H1 (cell line): ENCODE measurements at regions not wholly inside any gene's neighbourhood (a gene's known extent, or its start where the extent isn't known, plus 50 kb on each side); places are given as distances from the start of the nearest gene placed in this dataset.

Source experiments
- CTCF ChIA-PET: fragments of 300-600 bp; sonication (Branson Sonifier 250); formaldehyde crosslinking; loops from one replicate; lab custom pipeline; 2021; ENCODE audit not compliant: partially characterized antibody; lab: Charles Lee
- POLR2A ChIA-PET: fragments of 300-600 bp; sonication (Branson Sonifier 250); formaldehyde crosslinking; loops from one replicate; lab custom pipeline; 2021; ENCODE audit warnings: inconsistent platforms; ENCODE audit not compliant: partially characterized antibody; lab: Charles Lee
- DNase-seq, 2 experiments: peaks; one replicate each; pipeline versions ENCODE4 v3.0.0 to v3.0.0-alpha.2; 2010 to 2022; ENCODE audit warnings: low spot score in 2 of 2, low read depth in 1 of 2, mixed read lengths in 1 of 2
- FAIRE-seq: peaks from 2 replicates; lab custom pipeline; 2011; peaks lifted over from hg19 to GRCh38; lab: Jason Lieb, UNC
- H2AFZ ChIP-seq: 2 replicates; pipeline ENCODE4 v1.8.1; 2012; ENCODE audit warnings: low read length, inconsistent platforms
- H2AK5ac ChIP-seq: 2 replicates; pipeline ENCODE4 v1.6.1; 2013; ENCODE audit warnings: low read depth, low read length
- H2BK120ac ChIP-seq: replicated peaks from 2 replicates; pipeline ENCODE3; 2013; ENCODE audit warnings: low read depth, low read length, inconsistent platforms
- H2BK12ac ChIP-seq: 2 replicates; pipeline ENCODE4 v1.6.1; 2013; ENCODE audit warnings: low read depth, low read length
- H2BK15ac ChIP-seq: 2 replicates; pipeline ENCODE4 v1.6.1; 2013; ENCODE audit warnings: low read length
- H2BK20ac ChIP-seq: 2 replicates; pipeline ENCODE4 v1.6.1; 2013; ENCODE audit warnings: low read length
- H2BK5ac ChIP-seq: 2 replicates; pipeline ENCODE4 v1.6.1; 2013; ENCODE audit warnings: low read depth, low read length
- H3K14ac ChIP-seq: 2 replicates; pipeline ENCODE4 v1.6.1; 2013; ENCODE audit warnings: inconsistent platforms; ENCODE audit not compliant: insufficient read length
- H3K18ac ChIP-seq: 2 replicates; pipeline ENCODE4 v1.6.1; 2013; ENCODE audit warnings: low read length; ENCODE audit errors: extremely low read depth
- H3K23ac ChIP-seq: 2 replicates; pipeline ENCODE4 v1.6.1; 2013; ENCODE audit warnings: inconsistent platforms; ENCODE audit not compliant: insufficient read length
- H3K23me2 ChIP-seq: 2 replicates; pipeline ENCODE4 v1.6.1; 2013; ENCODE audit warnings: low read depth, low read length
- H3K27ac ChIP-seq: 2 replicates; pipeline ENCODE4 v1.6.1; 2011; ENCODE audit warnings: low read depth, low read length, inconsistent platforms
- H3K27me3 ChIP-seq, 4 experiments: replicated peaks in 1 of 4; 1 replicate in 1 of 4; 2 replicates in 3 of 4; pipeline versions ENCODE4 v1.6.1 to v1.8.1; 2011 to 2013; ENCODE audit warnings: low read length in 3 of 4, mild to moderate bottlenecking in 3 of 4, inconsistent platforms in 2 of 4, mixed read lengths in 2 of 4, moderate library complexity in 1 of 4; ENCODE audit not compliant: control insufficient read depth in 3 of 4, insufficient read depth in 3 of 4; ENCODE audit errors: extremely low read depth in 1 of 4
- H3K36me3 ChIP-seq, 4 experiments: 2 replicates each; pipeline versions ENCODE4 v1.6.1 to v1.8.1; 2011 to 2013; ENCODE audit warnings: mild to moderate bottlenecking in 4 of 4, low read length in 3 of 4, moderate library complexity in 2 of 4, control low read depth in 1 of 4, inconsistent platforms in 1 of 4; ENCODE audit not compliant: insufficient read depth in 4 of 4, control insufficient read depth in 2 of 4
- H3K4ac ChIP-seq: replicated peaks from 2 replicates; pipeline ENCODE3; 2013; ENCODE audit warnings: low read length, low read depth, mixed read lengths, inconsistent platforms; ENCODE audit not compliant: insufficient read length
- H3K4me1 ChIP-seq, 4 experiments: replicated peaks in 1 of 4; 1 replicate in 1 of 4; 2 replicates in 3 of 4; pipeline versions ENCODE4 v1.6.1 to v1.8.1; 2011 to 2013; ENCODE audit warnings: low read length in 3 of 4, inconsistent platforms in 2 of 4, mixed read lengths in 1 of 4; ENCODE audit not compliant: insufficient read depth in 4 of 4, control insufficient read depth in 3 of 4
- H3K4me2 ChIP-seq, 2 experiments: 2 replicates each; pipeline versions ENCODE4 v1.6.1 to v1.8.1; 2011 to 2013; ENCODE audit warnings: low read depth in 2 of 2, low read length in 2 of 2, control low read depth in 1 of 2, inconsistent platforms in 1 of 2, mild to moderate bottlenecking in 1 of 2; ENCODE audit not compliant: insufficient read depth in 1 of 2
- H3K4me3 ChIP-seq, 4 experiments: fragments of 200-600, 300-600 bp in 1 of 4; sonication (generic), shearing (Covaris generic), sonication (Bioruptor Twin) in 1 of 4; 2 replicates each; pipeline versions ENCODE4 v1.5.1 to v1.8.1; 2011 to 2016; ENCODE audit warnings: low read length in 4 of 4, low read depth in 3 of 4, control low read depth in 2 of 4, inconsistent platforms in 2 of 4, mild to moderate bottlenecking in 2 of 4, mixed read lengths in 1 of 4, moderate library complexity in 1 of 4; ENCODE audit not compliant: insufficient read depth in 2 of 4; ENCODE audit errors: extremely low read depth in 1 of 4
- H3K56ac ChIP-seq: replicated peaks from 2 replicates; pipeline ENCODE3; 2013; ENCODE audit warnings: low read depth, mild to moderate bottlenecking, mixed read lengths, low read length, inconsistent platforms; ENCODE audit not compliant: insufficient read length
- H3K79me1 ChIP-seq: 2 replicates; pipeline ENCODE4 v1.6.1; 2013; ENCODE audit warnings: low read depth, low read length, control low read depth
- H3K79me2 ChIP-seq, 2 experiments: 2 replicates each; pipeline versions ENCODE4 v1.6.1 to v1.8.1; 2012 to 2013; ENCODE audit warnings: low read length in 2 of 2, mild to moderate bottlenecking in 2 of 2, inconsistent platforms in 1 of 2; ENCODE audit not compliant: insufficient read depth in 2 of 2, control insufficient read depth in 1 of 2
- H3K9ac ChIP-seq, 4 experiments: replicated peaks in 1 of 4; 1 replicate in 1 of 4; 2 replicates in 3 of 4; pipeline versions ENCODE4 v1.6.1 to v1.8.1; 2011 to 2013; ENCODE audit warnings: low read depth in 3 of 4, low read length in 3 of 4, control low read depth in 2 of 4, mild to moderate bottlenecking in 2 of 4, moderate library complexity in 2 of 4, inconsistent platforms in 1 of 4; ENCODE audit errors: extremely low read depth in 1 of 4
- H3K9me3 ChIP-seq, 2 experiments: 2 replicates each; pipeline versions ENCODE4 v1.6.1 to v1.8.1; 2012 to 2013; ENCODE audit warnings: mild to moderate bottlenecking in 2 of 2, moderate library complexity in 2 of 2, control low read depth in 1 of 2, inconsistent platforms in 1 of 2, low read depth in 1 of 2, low read length in 1 of 2, mixed read lengths in 1 of 2; ENCODE audit not compliant: insufficient read depth in 2 of 2
- H4K20me1 ChIP-seq, 2 experiments: replicated peaks in 1 of 2; 2 replicates each; pipeline versions ENCODE3 to v1.8.1; 2011 to 2013; ENCODE audit warnings: inconsistent platforms in 2 of 2, low read length in 2 of 2, mild to moderate bottlenecking in 1 of 2; ENCODE audit not compliant: insufficient read depth in 2 of 2, control insufficient read depth in 1 of 2
- H4K5ac ChIP-seq: 2 replicates; pipeline ENCODE4 v1.6.1; 2013; ENCODE audit warnings: low read length, low read depth, mixed read lengths, inconsistent platforms; ENCODE audit not compliant: insufficient read length
- H4K8ac ChIP-seq: 2 replicates; pipeline ENCODE4 v1.8.0; 2013; ENCODE audit warnings: mild to moderate bottlenecking, moderate library complexity, low read length, inconsistent platforms; ENCODE audit not compliant: insufficient read depth; ENCODE audit errors: extremely low read depth
- H4K91ac ChIP-seq: replicated peaks from 2 replicates; pipeline ENCODE3; 2013; ENCODE audit warnings: low read length, mixed read lengths, inconsistent platforms; ENCODE audit not compliant: insufficient read length
- ASH2L ChIP-seq: fragments of 200-600, 300-600 bp; sonication (generic); IDR thresholded peaks from one replicate; pipeline ENCODE4 v1.7.1; 2017; ENCODE audit warnings: low read length
- ATF3 ChIP-seq: IDR thresholded peaks from 2 replicates; pipeline ENCODE4 v1.6.1; 2011; ENCODE audit warnings: low read depth, mild to moderate bottlenecking, low read length; ENCODE audit not compliant: insufficient read depth
- BRCA1 ChIP-seq: IDR thresholded peaks from 2 replicates; pipeline ENCODE4 v1.6.1; 2012; ENCODE audit warnings: low read depth, low read length, improper control_type of control experiment
- CBX5 ChIP-seq: fragments of 300-800, 300-1000 bp; sonication (generic); IDR thresholded peaks from 2 replicates; pipeline ENCODE4 v1.7.1; 2016; ENCODE audit warnings: antibody characterized with exemption, low read length, low read depth
- CHD1 ChIP-seq: IDR thresholded peaks from 2 replicates; pipeline ENCODE4 v1.6.1; 2012; ENCODE audit warnings: low read depth, low read length, improper control_type of control experiment
- CTBP2 ChIP-seq: IDR thresholded peaks from 2 replicates; pipeline ENCODE4 v1.7.0; 2011; ENCODE audit warnings: borderline replicate concordance, mild to moderate bottlenecking, moderate library complexity, mixed read lengths, low read length; ENCODE audit not compliant: insufficient read depth, insufficient read length
- E2F6 ChIP-seq: IDR thresholded peaks from 2 replicates; pipeline ENCODE4 v1.6.1; 2012; ENCODE audit warnings: inconsistent platforms
- EZH2 ChIP-seq: fragments of 200-600 bp; sonication (generic); IDR thresholded peaks from 2 replicates; pipeline ENCODE4 v1.7.1; 2012; ENCODE audit warnings: low read depth, mild to moderate bottlenecking, moderate library complexity, low read length, inconsistent platforms; ENCODE audit not compliant: severe bottlenecking
- GABPA ChIP-seq: IDR thresholded peaks from 2 replicates; pipeline ENCODE4 v1.6.1; 2011; ENCODE audit warnings: mild to moderate bottlenecking, low read length, moderate library complexity, borderline replicate concordance; ENCODE audit not compliant: insufficient read depth
- GTF2F1 ChIP-seq: IDR thresholded peaks from 2 replicates; pipeline ENCODE4 v1.6.1; 2012; ENCODE audit warnings: low read depth, low read length, improper control_type of control experiment, borderline replicate concordance
- NRF1 ChIP-seq: IDR thresholded peaks from 2 replicates; pipeline ENCODE4 v1.6.1; 2011; ENCODE audit warnings: mild to moderate bottlenecking, low read depth, low read length, improper control_type of control experiment
- POU5F1 ChIP-seq: IDR thresholded peaks from 2 replicates; pipeline ENCODE4 v1.6.1; 2011; ENCODE audit warnings: low read depth, mild to moderate bottlenecking, low read length, moderate library complexity
- SP4 ChIP-seq: IDR thresholded peaks from 2 replicates; pipeline ENCODE4 v1.6.1; 2012; ENCODE audit warnings: low read length, inconsistent platforms
- TAF1 ChIP-seq: IDR thresholded peaks from 2 replicates; pipeline ENCODE4 v1.6.1; 2011; ENCODE audit warnings: mild to moderate bottlenecking, low read depth, low read length
- TBP ChIP-seq: IDR thresholded peaks from 2 replicates; pipeline ENCODE4 v1.6.1; 2011; ENCODE audit warnings: low read depth, low read length, improper control_type of control experiment

- H3K4me1 ChIP-seq = no peaks in the 10 kb centered on the region
- FAIRE-seq = no peak
- H2AK5ac ChIP-seq = no peak overlapping the region
- POLR2A ChIA-PET = no interaction called here
- H3K4me2 ChIP-seq = no peak overlapping the region
- no peak overlapping the region for H3K18ac ChIP-seq
- H3K4ac ChIP-seq = no peak overlapping the region
- no peak overlapping the region for H4K91ac ChIP-seq
- TF ChIP-seq TAF1 (no peak), CBX5 (no peak), CHD1 (no peak), ASH2L (no peak), GABPA (no peak), GTF2F1 (no peak), E2F6 (no peak), SP4 (no peak), EZH2 (no peak), CTBP2 (no peak), BRCA1 (no peak), ATF3 (no peak), NRF1 (no peak), TBP (no peak), POU5F1 (no peak)
- TF ChIP-seq, all 59 proteins: peak for 0
- H3K27me3 ChIP-seq = no peaks in the 10 kb centered on the region
- no peak overlapping the region for H4K5ac ChIP-seq
- no peak overlapping the region for H3K14ac ChIP-seq
- H3K4me3 ChIP-seq = no peak overlapping the region
- H2BK12ac ChIP-seq = no peak overlapping the region
- DNase-seq = no peak
- CTCF ChIA-PET = interaction anchor here (0.9 kb wide), 1 partner anchor 424 kb away, joined by 3 read pairs; no protein-coding TSS in a partner anchor
- H3K79me2 ChIP-seq = no peaks in the 10 kb centered on the region
- H2BK15ac ChIP-seq = no peak overlapping the region
- H4K8ac ChIP-seq = no peak overlapping the region
- H3K56ac ChIP-seq = no peak overlapping the region
- H3K9ac ChIP-seq = no peak overlapping the region
- no peak overlapping the region for H2BK20ac ChIP-seq
- no peaks in the 10 kb centered on the region for H3K36me3 ChIP-seq
- H2BK5ac ChIP-seq = no peak overlapping the region
- no peaks in the 10 kb centered on the region for H3K79me1 ChIP-seq
- H3K9me3 ChIP-seq = no peaks in the 10 kb centered on the region
- no peaks in the 10 kb centered on the region for H3K23me2 ChIP-seq
- H4K20me1 ChIP-seq = no peaks in the 10 kb centered on the region
- no peak overlapping the region for H2BK120ac ChIP-seq
- no peak overlapping the region for H3K23ac ChIP-seq
- H3K27ac ChIP-seq = no peak overlapping the region
- no peak overlapping the region for H2AFZ ChIP-seq
Measured at GRCh38 chr5:5042806-5043205, 97.3 kb upstream of the ADAMTS16 start.
